GM19463 (cell line): ENCODE measurements at regions not wholly inside any gene's neighbourhood (a gene's known extent, or its start where the extent isn't known, plus 50 kb on each side); places are given as distances from the start of the nearest gene placed in this dataset.

ENCODE experiments used
- ATAC-seq: cut with Tn5 transposase; IDR thresholded peaks from one replicate; pipeline ENCODE4 v1.9.1; 2021; ENCODE audit warnings: mild to moderate bottlenecking, moderate library complexity; ENCODE audit not compliant: unreplicated experiment

DNA sequence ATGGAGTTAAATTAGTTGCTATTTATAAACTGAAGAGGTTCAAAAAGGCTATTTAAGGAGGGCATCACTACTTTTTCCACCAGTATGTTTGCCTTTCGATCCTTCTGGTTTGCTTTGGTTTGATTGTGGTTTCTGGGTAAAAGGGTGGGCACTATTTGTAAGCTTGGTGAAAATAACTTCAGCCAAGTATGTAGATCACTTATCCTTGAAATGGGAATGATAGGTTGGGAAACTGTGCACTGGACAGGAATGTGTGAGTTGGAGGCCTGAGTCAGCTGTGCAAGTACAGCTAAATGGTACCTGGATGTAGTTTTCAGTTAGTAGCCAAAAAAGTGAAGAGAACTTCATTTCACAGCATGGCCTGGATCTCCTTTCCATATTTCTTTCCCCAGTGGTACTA is 466.2 kb downstream of the ENC1 start:
- no peak for ATAC-seq

GRCh38 chr5:74173665-74174064 is 466.9 kb downstream of the ENC1 start:
- no peak for ATAC-seq

DNA sequence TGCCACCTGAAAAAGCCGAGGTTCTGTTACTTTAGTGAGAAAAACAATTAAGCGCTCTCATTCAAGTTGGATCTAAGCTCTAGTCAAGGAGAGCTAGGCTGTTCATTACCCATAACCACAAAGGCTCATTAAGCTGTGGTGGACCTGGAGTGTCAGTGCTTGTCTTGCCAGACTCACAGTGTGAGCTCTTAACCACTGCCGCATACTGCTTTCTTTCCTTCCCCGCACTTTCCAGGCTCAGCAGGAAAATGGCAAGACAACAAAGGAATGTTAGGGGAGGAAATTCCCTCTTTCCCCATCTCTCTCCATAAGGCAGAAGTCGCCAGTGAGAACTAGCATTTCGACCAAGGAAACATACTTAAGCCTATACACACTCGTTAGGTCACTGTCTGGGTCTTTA is 467.3 kb downstream of the ENC1 start:
- ATAC-seq: no peak

GRCh38 chr5:74169701-74170100 is 470.8 kb downstream of the ENC1 start:
- ATAC-seq: no peak

GRCh38 chr5:74167930-74168315 is 472.6 kb downstream of the ENC1 start:
- ATAC-seq: no peak

DNA sequence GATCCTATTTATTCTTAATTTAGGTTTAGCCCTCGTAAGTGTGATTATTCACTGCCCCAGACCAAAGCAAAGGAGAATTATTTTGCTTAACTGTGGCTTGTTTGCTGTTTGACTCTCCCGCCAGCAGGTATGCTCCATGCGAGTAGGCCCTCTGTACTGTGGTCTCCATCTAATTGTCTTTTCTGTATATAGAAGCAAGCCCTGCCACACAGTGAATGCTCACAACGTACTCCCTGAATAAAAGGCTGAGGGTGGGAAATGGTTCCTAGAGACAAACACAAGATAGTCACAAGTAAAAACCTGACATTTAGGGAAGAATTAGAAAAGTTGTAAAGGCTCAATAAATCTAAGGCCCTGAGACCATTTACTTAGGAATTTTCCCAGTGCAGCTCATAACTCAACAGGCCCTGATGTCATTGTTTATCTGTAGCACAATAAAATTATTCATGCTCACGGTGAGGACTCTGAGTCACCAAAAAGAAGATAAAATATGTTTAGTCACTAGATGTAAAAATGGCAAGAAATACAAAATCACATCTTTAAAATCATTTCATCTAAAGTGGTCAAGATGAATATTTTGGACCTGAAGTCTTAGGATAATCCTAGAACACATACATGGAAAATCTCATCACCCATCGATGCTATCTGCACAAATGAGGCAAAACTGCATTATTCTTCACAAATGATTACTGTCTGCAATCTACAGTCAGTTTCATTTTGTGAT is 473.2 kb downstream of the ENC1 start:
- no peak for ATAC-seq

DNA sequence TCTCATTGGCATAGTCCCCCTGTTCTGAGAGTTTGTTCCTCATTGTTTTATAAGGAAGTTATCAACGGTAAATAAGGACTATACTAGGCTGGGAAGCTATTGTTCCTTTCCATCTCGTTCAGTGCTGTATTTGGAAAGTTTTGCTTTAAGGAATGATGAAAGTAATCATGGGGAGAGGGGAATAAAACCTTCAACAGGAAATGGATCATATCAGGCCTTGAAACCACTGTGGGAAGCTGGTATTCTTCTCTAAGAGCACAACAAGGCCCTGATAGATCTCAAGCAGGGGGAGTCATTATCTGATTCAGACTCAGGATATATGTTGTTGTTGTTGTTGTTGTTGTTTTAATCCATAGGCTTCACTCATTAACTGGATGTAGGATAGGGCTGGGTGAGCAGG is 474.5 kb downstream of the ENC1 start:
- ATAC-seq: no peak

- ATAC-seq: no peak
Observed at GRCh38 chr5:74164725-74165235, 475.7 kb downstream of the ENC1 start.

- ATAC-seq: no peak
Observed at GRCh38 chr5:74162524-74162923, 478.0 kb downstream of the ENC1 start.

- no peak for ATAC-seq
Observed at GRCh38 chr5:74161170-74161569, 479.4 kb downstream of the ENC1 start.

GRCh38 chr5:74156728-74157383 is 483.7 kb downstream of the ENC1 start:
- no peak for ATAC-seq

DNA sequence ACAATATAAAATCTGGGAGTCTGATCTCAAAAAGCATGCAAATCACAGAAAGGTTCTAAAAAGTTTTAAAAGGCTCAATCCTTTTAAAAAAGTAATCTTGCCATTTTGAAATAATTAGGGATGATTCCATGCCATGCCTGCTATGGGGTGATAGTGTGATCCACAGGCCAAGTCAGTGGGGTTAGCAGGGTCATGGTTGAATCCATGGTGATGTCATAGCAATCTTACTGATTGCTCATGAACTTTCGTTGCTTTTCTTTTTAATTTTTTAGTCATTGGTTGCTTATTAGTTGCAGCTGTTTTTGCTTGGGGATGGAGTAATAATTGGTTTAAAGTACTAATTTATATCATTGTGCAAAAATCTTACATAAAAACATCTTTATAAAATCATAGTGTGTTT is 485.0 kb downstream of the ENC1 start:
- no peak for ATAC-seq

DNA sequence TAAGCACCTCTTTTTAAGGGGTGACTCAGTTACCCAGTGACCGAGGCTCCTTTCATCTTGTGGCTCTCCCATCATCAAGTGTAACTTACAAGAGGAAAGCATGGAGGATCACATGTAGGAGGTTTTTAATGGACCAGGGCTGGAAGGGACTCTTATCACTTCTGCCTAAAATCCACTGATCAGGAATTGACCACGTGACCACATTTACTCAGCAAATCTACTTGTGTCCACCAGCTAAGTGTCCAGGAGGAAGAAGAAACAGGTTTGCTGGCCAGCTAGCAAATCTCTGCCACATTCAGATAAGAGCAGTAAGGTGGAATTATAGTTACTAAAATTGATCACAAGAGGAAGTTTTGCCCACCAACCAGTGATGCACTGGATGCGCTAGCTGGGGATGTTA is 486.0 kb downstream of the ENC1 start:
- no peak for ATAC-seq

DNA sequence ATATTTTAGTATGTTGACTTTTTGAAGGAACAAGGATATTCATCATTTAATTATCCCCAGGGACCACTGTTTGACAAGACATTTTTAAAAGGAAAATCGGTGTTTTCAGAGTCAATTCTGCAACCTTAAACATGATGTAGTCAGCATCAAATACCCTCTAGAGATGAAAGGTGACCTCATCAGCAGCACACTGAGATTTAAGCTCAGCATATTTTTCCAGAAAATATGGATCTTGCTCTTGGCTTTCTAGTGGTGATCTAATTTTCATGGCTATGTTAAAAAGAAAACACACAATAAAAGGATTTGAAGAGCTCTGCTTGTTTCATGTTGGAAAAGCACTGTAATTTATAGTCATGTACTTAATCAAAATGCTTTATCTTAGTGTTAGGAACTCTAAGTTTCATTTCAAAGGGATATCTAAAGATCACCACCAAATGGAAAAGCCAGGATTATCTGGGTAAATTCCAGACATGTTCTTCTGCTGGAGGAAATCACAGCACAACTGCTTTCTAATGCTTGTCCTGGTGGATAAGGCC is 487.2 kb downstream of the ENC1 start:
- no peak for ATAC-seq

- no peak for ATAC-seq
Observed at GRCh38 chr5:74152625-74153254, 487.8 kb downstream of the ENC1 start.

GRCh38 chr5:74152136-74152535 is 488.4 kb downstream of the ENC1 start:
- ATAC-seq: no peak

DNA sequence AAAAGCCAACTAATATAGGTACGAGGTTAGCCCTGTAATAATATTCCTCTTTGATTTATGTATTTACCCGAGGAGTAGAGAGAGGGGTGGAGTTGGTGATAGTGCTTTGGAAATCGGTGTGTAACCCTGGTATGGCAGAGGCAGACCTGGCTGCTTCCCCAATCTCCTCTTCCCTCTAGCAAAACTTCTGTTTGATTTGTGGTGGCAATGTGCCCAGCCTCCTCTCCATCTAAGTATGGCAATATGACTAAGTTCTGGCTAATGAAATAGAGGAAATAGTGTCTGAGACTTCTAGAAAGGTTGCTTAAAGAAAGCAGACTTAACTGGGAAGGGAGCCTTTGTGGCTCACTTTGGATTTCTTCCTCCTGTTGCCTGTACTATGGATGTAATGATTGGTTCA is 491.1 kb downstream of the ENC1 start:
- no peak for ATAC-seq

GRCh38 chr5:74148321-74148720 is 492.2 kb downstream of the ENC1 start:
- no peak for ATAC-seq

DNA sequence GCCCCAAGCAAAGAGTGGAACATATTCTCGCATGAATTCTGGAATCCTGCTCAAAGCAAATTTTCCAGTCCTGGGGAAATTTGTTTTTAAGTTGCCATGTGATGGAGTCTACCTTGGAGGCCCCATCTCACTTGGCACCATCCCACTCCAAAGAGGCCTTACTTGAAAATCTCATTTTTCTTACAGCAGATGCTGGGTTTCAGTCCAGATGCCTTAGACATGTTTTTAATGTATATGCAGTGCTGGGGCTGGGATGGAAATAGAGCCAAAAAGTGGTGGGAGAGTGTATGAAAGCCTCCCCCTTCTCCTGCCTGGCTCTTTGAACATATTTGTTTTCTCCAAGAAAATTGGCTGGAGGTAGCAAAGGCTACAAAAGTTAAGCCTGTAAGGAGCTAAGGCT is 493.7 kb downstream of the ENC1 start:
- no peak for ATAC-seq

DNA sequence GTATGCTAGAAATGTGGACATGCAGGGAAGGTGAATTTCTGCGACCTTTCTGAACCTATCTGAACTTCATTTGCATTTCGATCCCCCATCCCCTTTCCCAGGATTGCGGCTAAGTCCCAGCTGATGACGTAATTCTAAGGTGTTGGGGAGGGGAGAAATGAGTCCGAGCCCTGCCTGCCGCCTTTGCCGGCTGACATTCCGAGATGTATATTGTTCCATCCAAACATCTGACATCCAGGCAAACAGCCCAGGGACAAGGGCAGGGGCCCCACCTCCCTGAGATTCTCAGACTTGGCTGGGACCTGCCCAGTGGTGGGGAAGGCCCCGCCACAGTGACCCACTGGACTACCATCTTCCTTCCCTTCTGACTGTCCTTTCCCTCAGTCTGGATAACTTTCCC is 494.6 kb downstream of the ENC1 start:
- no peak for ATAC-seq

DNA sequence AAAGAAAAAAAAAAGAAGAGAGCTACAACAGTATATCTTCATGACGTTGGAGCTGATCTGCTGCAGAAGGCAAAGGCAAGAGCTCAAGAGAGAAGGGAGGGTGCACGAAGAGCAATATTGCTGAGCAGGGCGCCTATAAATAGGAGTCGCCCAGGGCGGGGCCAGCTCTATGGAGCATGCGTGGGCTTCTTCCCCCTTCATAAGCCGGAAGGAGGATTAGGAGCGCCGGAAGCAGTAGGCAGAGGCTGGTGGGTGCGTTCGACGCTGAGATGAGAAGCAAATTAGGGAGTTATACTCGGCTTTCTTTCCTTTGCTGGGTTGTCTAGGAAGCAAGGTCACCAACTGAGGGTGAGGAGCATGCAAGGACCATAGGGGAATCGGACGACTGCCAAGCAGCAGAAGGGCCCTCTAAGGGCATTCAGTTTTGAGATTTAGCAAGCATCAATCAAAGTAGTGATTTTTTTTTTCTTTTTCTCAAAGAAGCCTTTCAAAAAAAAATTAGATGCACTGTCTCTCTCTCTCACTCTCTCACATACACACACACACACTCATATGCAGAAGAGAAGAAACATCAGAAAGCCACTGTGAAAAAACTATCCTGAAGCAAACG is 496.7 kb downstream of the ENC1 start:
- no peak for ATAC-seq
